ENCODE measurements at regions not wholly inside any gene's neighbourhood (a gene's known extent, or its start where the extent isn't known, plus 50 kb on each side); places are given as distances from the start of the nearest gene placed in this dataset.

GRCh38 chr4:166635367-166635766 lies 598.9 kb downstream of the SPOCK3 start:
- DNase-seq (ENCODE audit: low read depth) = no peak

- DNase-seq (ENCODE audit: low read depth) = no peak
These were observed 596.5 kb downstream of the SPOCK3 start for GRCh38 chr4:166637816-166638215.

GRCh38 chr4:166655231-166655630 lies 579.1 kb downstream of the SPOCK3 start:
- no peak for DNase-seq (ENCODE audit: low read depth)

DNA sequence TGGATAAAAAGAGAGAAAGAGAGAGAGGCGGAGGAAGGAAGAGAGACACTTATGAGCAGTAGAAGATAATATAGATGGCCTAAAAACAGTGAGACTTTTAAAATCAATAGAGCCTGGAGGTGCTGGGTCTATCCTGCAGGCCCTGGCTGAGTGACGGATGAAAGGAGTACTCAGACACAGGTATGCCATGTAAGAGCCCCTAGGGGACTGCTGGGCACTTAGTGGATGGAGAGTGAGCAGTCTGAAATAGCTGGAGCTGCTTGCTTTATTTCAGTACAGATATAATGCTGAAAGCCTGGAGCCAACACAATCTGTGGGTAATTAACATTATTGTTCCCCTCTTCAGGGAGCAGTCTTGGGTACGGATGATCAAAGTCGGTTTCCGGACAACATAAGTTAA lies 578.6 kb downstream of the SPOCK3 start:
- no peak for DNase-seq (ENCODE audit: low read depth)

GRCh38 chr4:166657261-166657660 lies 577.0 kb downstream of the SPOCK3 start:
- DNase-seq (ENCODE audit: low read depth) = peak; percentile 1

DNA sequence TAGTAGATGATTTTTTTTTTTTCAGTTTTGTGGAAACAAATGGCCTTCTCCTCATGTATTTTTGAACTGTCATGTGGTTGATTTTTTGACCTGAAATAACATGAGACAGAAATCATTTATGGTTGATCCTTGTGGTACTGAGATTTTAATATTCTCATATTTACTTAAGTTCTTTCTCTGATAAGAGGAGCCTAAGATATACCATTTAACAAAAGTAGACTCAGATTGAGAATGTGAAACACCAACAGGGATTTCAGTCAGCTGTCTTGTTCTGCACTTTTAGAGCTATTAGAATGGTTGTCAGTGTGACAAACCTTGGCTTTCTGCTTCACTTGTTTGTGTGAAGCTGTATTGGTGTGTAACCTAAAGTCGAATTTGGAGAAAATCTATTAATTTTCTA lies 575.7 kb downstream of the SPOCK3 start:
- DNase-seq (ENCODE audit: low read depth) = no peak

DNA sequence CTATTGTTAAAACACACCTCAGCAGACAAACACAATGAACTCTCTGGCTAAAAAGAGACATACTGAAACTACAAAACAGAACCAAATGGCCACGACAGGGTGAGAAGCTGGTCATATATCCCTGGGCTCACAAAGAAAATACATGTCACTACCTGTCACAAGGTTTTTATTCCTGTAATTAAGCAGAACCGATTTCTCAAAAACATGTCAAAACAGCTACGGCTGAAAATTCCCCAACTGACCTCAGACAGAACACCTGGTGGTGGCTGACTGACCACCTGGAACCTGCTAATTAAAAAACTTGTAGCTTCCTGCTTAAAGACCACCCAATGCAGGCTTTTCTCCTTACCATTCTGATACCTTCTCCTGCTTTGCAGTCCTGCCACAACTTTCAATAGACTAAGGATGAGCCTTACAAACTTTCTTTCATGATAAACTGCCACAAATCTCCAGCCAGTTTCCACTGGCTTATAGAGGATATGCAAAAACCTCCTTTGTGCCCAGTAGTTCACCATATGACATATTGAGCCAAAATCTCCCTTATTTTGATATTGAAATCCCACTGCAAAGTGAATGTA lies 571.9 kb downstream of the SPOCK3 start:
- no peak for DNase-seq (ENCODE audit: low read depth)

DNA sequence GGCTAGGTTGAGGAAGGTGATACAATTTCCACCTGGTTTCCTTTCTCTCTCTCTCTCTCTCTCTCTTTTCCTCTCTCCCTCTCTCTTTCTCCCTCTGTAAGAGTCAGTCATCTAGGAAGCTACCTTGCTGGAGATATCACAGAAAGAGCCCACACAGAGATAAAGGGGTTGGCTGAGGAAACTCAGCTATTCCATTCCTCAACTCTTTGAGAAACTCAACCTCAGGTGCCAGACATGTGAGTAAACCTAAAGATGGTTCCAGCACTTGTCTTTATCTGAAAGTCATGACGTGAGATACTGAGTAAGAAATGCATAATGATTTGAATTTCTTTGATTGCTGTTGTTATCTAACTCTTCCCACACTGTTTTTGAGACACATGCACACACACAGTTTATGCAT lies 564.0 kb downstream of the SPOCK3 start:
- DNase-seq (ENCODE audit: low read depth) = no peak

DNA sequence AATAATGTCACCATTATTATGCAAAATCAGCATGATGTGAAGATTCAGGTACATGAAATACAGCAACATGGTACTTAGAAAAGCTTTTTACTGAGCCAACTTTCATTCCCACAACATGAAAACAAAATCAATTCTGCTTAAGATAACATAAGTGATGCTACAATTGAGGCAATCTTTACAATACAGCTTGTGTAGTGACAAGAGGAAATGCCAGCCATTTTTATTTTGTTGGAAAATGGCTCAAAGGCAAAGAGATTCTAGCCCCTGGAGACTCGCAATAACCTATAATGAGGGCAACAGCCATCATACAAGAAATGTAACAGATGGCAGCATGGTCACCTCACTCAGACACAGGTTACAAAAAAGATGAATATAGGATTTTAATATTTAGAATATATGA lies 560.4 kb downstream of the SPOCK3 start:
- DNase-seq (ENCODE audit: low read depth) = no peak

GRCh38 chr4:166675411-166675810 lies 558.9 kb downstream of the SPOCK3 start:
- DNase-seq (ENCODE audit: low read depth) = peak; percentile 28

DNA sequence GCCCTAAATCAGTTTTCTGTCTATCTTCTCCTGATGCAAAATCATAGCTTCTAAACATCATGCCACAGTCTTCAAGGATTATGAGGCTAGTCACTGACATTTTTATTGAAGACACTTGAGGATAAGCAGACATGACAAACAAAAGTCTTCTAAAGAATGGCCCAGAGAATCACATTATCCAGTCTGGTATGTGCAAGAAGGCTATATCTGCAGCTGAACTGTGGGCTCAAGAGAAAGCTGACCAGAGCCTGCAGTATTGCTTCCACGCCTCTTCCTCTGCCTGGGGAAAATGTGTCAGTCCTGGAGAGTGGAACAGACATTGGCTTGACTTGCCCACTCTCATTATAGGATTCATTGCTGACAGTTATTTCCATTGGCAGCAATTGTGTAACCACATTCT lies 553.5 kb downstream of the SPOCK3 start:
- no peak for DNase-seq (ENCODE audit: low read depth)

DNA sequence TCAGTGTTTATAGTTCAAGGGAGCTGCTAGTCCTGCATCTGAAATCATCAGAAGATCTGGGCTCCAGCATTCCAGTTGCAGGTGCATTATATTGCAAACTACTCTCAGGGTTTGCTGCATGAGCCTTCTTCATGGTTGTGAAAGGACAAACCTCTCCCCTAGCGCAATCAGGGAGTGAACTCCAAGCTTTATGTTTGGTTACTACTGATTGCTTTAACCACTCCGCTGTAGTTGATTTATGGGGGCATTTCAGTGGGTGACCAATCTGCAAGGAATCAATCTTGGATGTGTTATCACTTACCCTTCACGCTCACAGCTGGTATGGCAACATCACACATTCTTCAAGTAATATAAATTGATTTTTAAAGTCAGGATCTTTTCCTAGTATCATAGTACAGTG lies 552.1 kb downstream of the SPOCK3 start:
- no peak for DNase-seq (ENCODE audit: low read depth)
